ENCODE measurements at regions not wholly inside any gene's neighbourhood (a gene's known extent, or its start where the extent isn't known, plus 50 kb on each side); places are given as distances from the start of the nearest gene placed in this dataset.

- H3K36me3 ChIP-seq (ENCODE audit: control insufficient read depth in 4 of 4, insufficient read depth in 4 of 4, low read length in 4 of 4), result no peaks in the 10 kb centered on the region
Measured at GRCh38 chr11:31987118-31988005, 103.5 kb upstream of the RCN1 start.

GRCh38 chr11:31986201-31986889 is 104.5 kb upstream of the RCN1 start:
- Histone ChIP-seq H3K9me3 (ENCODE audit: control insufficient read depth in 4 of 4, insufficient read depth in 3 of 4, low read length in 3 of 4) (peaks cover 0 to 4% (median 0%) of the 10 kb centered on the region in 4 donors), H3K27ac (ENCODE audit: low read depth in 1 of 2, low read length in 1 of 2) (no peak overlapping the region), H3K9ac (ENCODE audit: insufficient read depth in 1 of 2, low read length in 2 of 2) (no peak overlapping the region), H3K4me1 (ENCODE audit: control insufficient read depth in 5 of 5, insufficient read depth in 5 of 5, low read length in 5 of 5) (peaks cover 0 to 6% (median 0%) of the 10 kb centered on the region in 5 donors), H3K27me3 (ENCODE audit: control insufficient read depth in 3 of 3, insufficient read depth in 3 of 3, low read length in 2 of 3) (peaks cover 13 to 30% (median 19%) of the 10 kb centered on the region in 3 donors), H3K4me3 (no peak overlapping the region), H3K36me3 (ENCODE audit: control insufficient read depth in 4 of 4, insufficient read depth in 4 of 4, low read length in 4 of 4) (no peaks in the 10 kb centered on the region)
- ATAC-seq (ENCODE audit: insufficient read depth, low FRiP score), result no peak
- TF ChIP-seq CTCF (IDR thresholded peaks at IDR 0.05; ENCODE audit: control extremely low read depth, extremely low read depth), result no peak
- DNase-seq, result peak in 2 of 3 donors; percentile 37 to 42
- 67 to 72% methylated on average over 10 of the region's 10 CpGs for WGBS, 2 donors

More at GRCh38 chr11:31987118-31988005, 103.5 kb upstream of the RCN1 start:
- H3K9me3 ChIP-seq (ENCODE audit: control insufficient read depth in 4 of 4, insufficient read depth in 3 of 4, low read length in 3 of 4), result peaks cover 0 to 4% (median 0%) of the 10 kb centered on the region in 4 donors
- H3K4me3 ChIP-seq, result no peak overlapping the region
- no peak overlapping the region for H3K9ac ChIP-seq (ENCODE audit: insufficient read depth in 1 of 2, low read length in 2 of 2)
- peak; percentile 20 to 41 (median 40) for DNase-seq
- no peak overlapping the region for H3K27ac ChIP-seq (ENCODE audit: low read depth in 1 of 2, low read length in 1 of 2)
- peaks cover 13 to 31% (median 17%) of the 10 kb centered on the region in 3 donors for H3K27me3 ChIP-seq (ENCODE audit: control insufficient read depth in 3 of 3, insufficient read depth in 3 of 3, low read length in 2 of 3)
- no peak for TF ChIP-seq CTCF (IDR thresholded peaks at IDR 0.05; ENCODE audit: control extremely low read depth, extremely low read depth)
- peaks cover 0 to 6% (median 0%) of the 10 kb centered on the region in 5 donors for H3K4me1 ChIP-seq (ENCODE audit: control insufficient read depth in 5 of 5, insufficient read depth in 5 of 5, low read length in 5 of 5)
- ATAC-seq (ENCODE audit: insufficient read depth, low FRiP score), result no peak
- 12 to 14% methylated on average over 58 to 64 of the region's 64 CpGs for WGBS, 2 donors

- H3K9me3 ChIP-seq (ENCODE audit: control insufficient read depth in 4 of 4, insufficient read depth in 3 of 4, low read length in 3 of 4), result no peaks in the 10 kb centered on the region
- H3K36me3 ChIP-seq (ENCODE audit: control insufficient read depth in 4 of 4, insufficient read depth in 4 of 4, low read length in 4 of 4), result no peaks in the 10 kb centered on the region
- no peak for ATAC-seq (ENCODE audit: insufficient read depth, low FRiP score)
- no peak overlapping the region for H3K27ac ChIP-seq (ENCODE audit: low read depth in 1 of 2, low read length in 1 of 2)
- H3K9ac ChIP-seq (ENCODE audit: insufficient read depth in 1 of 2, low read length in 2 of 2), result no peak overlapping the region
- no peak overlapping the region for H3K4me3 ChIP-seq
- DNase-seq, result no peak
- 85 to 89% methylated on average over 1 of the region's 1 CpG for WGBS, 2 donors
- TF ChIP-seq CTCF (IDR thresholded peaks at IDR 0.05; ENCODE audit: control extremely low read depth, extremely low read depth), result no peak
- peaks cover 0 to 3% (median 0%) of the 10 kb centered on the region in 5 donors for H3K4me1 ChIP-seq (ENCODE audit: control insufficient read depth in 5 of 5, insufficient read depth in 5 of 5, low read length in 5 of 5)
- peaks cover 0 to 23% (median 4%) of the 10 kb centered on the region in 3 donors for H3K27me3 ChIP-seq (ENCODE audit: control insufficient read depth in 3 of 3, insufficient read depth in 3 of 3, low read length in 2 of 3)
Measured at GRCh38 chr11:31981457-31981856, 109.4 kb upstream of the RCN1 start.

Measured in lung (tissue), 11 donors.